GM19395 (cell line): ENCODE measurements at regions not wholly inside any gene's neighbourhood (a gene's known extent, or its start where the extent isn't known, plus 50 kb on each side); places are given as distances from the start of the nearest gene placed in this dataset.

Experiments
- ATAC-seq: cut with Tn5 transposase; IDR thresholded peaks from one replicate; pipeline ENCODE4 v1.9.1; 2021; ENCODE audit warnings: mild to moderate bottlenecking, moderate library complexity; ENCODE audit not compliant: unreplicated experiment

- no peak for ATAC-seq
Observed at GRCh38 chr4:36786519-36786918, 458.0 kb upstream of the NWD2 start.

DNA sequence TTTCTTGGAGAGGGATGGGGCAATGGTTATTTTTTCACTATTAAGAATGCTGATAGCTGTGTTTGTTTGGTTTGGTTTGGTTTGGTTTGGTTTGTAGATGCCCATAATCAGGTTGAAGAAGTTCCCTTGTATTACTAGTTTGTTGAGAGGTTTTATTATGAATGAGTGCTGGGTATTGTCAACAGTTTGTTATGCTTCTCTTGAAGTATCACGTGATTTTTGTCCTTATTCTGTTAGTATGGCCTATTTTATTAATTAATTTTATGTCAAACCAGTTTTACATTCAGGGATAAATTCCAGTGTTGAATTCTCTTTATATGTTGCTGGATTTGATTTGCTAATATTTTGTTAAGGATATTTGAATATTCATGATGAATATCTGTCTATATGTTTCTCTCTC is 449.8 kb upstream of the NWD2 start:
- no peak for ATAC-seq

DNA sequence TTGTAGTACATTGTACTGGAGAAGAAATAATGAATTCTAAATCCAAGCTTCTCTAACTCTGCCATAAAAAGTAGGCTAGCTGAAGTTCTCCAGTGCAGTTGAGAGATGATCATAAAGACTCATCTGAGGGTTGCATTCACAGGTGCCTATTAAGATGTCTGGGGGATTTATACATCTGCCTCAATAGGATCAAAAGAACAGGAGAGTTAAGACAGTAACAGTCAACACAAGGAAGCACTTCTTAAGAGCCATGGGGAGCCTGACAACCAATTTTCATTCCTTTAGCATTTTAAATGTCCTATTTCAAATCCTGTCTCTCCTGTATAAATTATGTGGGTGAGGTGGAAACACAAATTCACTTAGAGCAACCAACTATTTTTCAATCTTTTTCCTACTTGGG is 432.4 kb upstream of the NWD2 start:
- no peak for ATAC-seq

- no peak for ATAC-seq
Observed at GRCh38 chr4:36815536-36815935, 429.0 kb upstream of the NWD2 start.

DNA sequence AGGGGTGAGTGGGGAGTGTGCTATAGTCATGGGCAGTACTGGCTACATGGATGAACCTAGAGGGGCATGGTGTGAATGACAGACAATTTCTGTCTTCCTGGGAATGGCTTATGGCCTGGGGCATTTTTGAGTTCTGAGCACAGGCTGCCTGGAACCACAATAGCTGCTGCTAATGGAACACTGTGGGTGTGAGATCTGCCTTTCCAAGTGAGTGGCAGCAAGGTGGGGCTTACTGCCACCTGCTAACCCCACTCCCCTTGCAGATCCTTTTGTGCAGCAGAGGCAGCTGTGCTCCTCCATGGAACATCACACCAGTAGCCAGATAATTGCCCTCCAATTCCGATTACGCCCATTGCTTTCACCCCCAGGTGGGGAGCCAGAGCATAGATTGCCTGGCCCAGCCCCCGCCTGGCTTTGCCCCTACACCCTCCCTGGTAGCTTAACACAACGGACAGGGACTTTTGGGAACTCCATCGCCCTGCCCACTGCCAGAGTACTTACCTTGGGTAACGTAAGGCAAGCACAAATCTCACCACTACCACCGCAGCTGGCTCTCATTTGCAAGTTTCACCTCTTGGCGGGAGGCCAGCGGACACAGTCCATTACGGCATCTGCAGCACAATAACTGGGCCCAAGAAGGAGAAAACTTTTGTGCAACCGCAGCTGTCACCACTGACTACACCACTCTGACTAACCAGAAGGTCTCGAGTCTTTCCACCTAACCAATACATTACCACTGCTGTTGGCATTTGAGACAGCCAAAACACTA is 421.2 kb upstream of the NWD2 start:
- ATAC-seq: no peak

DNA sequence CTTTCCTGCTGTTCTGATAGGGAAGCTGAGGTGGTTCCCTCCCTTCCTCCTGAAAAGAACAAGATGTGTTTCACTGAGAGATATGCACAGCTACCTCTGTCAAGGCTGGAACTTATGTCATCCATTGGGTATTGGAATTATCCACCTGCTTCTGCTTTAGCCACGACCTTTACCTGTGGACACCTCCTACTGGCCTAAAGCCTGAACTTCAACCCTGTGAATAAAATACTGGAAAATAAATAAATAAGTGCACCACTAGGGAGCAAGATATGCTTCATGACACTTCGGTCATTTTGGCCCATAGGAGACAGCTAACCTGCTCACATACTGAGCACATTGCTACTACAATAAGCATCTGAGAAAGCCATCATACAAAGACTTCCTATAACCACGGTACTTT is 419.9 kb upstream of the NWD2 start:
- ATAC-seq: no peak

DNA sequence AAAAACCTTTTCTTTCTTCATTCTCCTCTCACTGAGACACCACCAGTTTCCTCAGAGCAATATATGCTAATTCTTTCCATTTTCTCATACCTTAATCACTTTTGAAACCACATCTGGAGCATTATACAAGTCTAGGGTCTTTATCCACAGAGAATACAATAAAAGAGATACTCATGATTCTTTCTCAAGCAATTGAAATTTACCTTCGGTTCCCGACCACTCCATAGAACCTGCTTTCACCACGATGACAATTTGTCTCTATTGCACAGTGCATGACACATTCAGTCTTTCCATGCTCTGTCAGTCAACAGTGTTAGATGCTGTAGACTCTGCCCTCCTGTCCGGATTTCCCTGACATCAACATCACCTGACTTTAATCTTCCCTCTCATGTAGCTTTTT is 409.3 kb upstream of the NWD2 start:
- no peak for ATAC-seq

- ATAC-seq: peak; percentile 79
Observed at GRCh38 chr4:36841583-36842326, 402.8 kb upstream of the NWD2 start.

- no peak for ATAC-seq
Observed at GRCh38 chr4:36844448-36844847, 400.1 kb upstream of the NWD2 start.

DNA sequence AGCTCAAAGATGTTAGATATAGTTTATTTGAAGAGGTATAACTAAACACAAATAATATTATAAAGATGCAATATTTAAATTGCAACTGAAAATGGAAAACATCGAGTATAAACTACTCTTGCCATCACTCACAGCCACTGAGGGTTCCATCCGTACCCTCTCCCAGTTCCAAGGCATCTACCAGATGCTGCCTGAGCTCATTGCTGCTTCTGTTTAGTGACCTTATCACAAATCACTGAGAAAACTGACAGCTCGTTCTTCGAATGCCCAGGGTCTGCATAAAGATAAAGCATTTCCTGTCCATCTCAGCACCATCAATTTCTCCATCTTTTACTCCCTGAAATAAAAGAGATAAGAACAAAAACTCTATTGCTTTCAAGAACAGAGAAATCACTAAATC is 391.7 kb upstream of the NWD2 start:
- ATAC-seq: no peak

- peak; percentile 70 for ATAC-seq
Observed at GRCh38 chr4:36854554-36854953, 390.0 kb upstream of the NWD2 start.

DNA sequence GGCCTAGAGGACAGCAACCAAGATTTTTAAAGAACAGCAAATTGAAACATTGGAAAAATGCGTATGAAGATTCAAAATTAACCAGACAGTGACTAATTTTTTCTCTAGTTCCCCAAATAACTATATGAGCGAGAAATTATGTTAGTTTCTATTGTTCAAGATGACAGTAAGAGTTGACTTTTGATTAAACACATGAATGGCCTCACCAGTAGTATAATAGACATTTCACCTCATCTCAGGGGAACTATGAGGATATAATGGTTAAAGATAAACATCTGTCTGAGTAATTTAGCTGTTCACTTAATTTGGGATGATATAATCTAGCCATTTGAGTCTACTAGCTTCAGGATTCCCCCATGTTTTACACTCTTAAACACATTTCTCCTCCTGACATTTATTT is 380.9 kb upstream of the NWD2 start:
- no peak for ATAC-seq

DNA sequence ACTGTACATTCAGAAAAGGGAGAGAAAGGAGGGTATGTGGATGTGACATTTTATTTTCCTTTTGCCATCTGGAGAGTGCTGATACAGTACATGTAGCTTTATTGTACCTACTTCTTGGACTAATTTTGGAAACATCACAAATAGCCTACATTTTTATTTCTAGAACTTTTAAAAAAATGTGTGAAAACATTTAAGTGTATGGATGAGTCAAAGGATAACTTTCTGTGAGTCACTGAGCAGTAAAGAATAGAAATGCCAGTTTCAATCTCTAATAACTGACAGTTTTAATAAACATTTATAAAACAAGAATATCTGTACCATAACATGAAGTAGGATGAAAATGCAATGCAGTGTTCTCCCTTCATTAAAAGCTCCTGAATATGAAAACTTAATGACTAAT is 374.4 kb upstream of the NWD2 start:
- ATAC-seq: no peak

- peak; percentile 50 for ATAC-seq
Observed at GRCh38 chr4:36872679-36873078, 371.9 kb upstream of the NWD2 start.

GRCh38 chr4:36884151-36884550 is 360.4 kb upstream of the NWD2 start:
- no peak for ATAC-seq

- ATAC-seq: no peak
Observed at GRCh38 chr4:36891971-36892370, 352.6 kb upstream of the NWD2 start.

GRCh38 chr4:36900446-36900987 is 344.0 kb upstream of the NWD2 start:
- ATAC-seq: no peak

DNA sequence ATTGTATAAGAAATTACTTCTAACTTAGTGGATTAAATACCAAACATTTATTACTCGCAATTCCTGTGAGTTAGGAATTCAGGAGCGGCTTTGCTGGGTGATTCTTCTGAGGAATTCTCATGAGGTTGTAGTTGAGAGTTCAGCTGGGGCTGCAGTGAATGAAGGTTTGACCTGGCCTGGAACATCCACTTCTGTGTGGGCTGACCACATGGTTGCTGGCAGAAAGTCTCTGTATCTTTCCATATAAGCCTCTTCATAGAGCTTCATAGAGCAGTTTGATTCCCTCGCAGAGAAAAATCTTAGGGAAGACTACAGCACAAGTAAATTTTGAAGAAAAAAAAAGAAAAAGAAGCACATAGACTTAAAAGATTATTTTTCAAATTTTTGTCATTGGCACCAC is 339.7 kb upstream of the NWD2 start:
- no peak for ATAC-seq

GRCh38 chr4:36914106-36914505 is 330.4 kb upstream of the NWD2 start:
- no peak for ATAC-seq

GRCh38 chr4:36915717-36916116 is 328.8 kb upstream of the NWD2 start:
- ATAC-seq: no peak

GRCh38 chr4:36917413-36917812 is 327.1 kb upstream of the NWD2 start:
- ATAC-seq: no peak

GRCh38 chr4:36919721-36920120 is 324.8 kb upstream of the NWD2 start:
- ATAC-seq: no peak
